Fibroblast of lung (primary cell): ENCODE measurements at regions not wholly inside any gene's neighbourhood (a gene's known extent, or its start where the extent isn't known, plus 50 kb on each side); places are given as distances from the start of the nearest gene placed in this dataset.
A peak's percentile ranks its signal among the peaks of the same experiment; 100 is the strongest.

Source experiments
- DNase-seq, 2 donors: peaks; one replicate each; pipeline versions ENCODE4 v3.0.0 to v3.0.0-alpha.2; 2010; ENCODE audit warnings: low read depth in 2 of 2
- H2AFZ ChIP-seq: 2 replicates; pipeline ENCODE4 v1.5.1; 2012; ENCODE audit warnings: low read length, control low read depth, inconsistent platforms
- H3K27ac ChIP-seq: 2 replicates; pipeline ENCODE4 v1.5.1; 2011; ENCODE audit warnings: low read length, control low read depth; ENCODE audit not compliant: insufficient read depth
- H3K27me3 ChIP-seq: 2 replicates; pipeline ENCODE4 v1.5.1; 2011; ENCODE audit warnings: mild to moderate bottlenecking, low read length; ENCODE audit not compliant: control insufficient read depth, insufficient read depth
- H3K36me3 ChIP-seq: 2 replicates; pipeline ENCODE4 v1.5.1; 2011; ENCODE audit warnings: low read length; ENCODE audit not compliant: control insufficient read depth, insufficient read depth
- H3K4me1 ChIP-seq: 2 replicates; pipeline ENCODE4 v1.5.1; 2011; ENCODE audit warnings: low read length; ENCODE audit not compliant: control insufficient read depth, insufficient read depth; ENCODE audit errors: extremely low read depth
- H3K4me2 ChIP-seq: 2 replicates; pipeline ENCODE4 v1.5.1; 2011; ENCODE audit warnings: low read length, control low read depth; ENCODE audit not compliant: insufficient read depth; ENCODE audit errors: extremely low read depth
- H3K4me3 ChIP-seq, 4 experiments: fragments of 200-600 bp in 1 of 4; sonication (generic) in 1 of 4; replicated peaks in 1 of 4; 2 replicates each; pipeline ENCODE4 v1.5.1; 2011 to 2016; ENCODE audit warnings: low read length in 4 of 4, low read depth in 3 of 4, mild to moderate bottlenecking in 3 of 4, control low read depth in 2 of 4, inconsistent platforms in 1 of 4, mixed read lengths in 1 of 4; ENCODE audit not compliant: insufficient read depth in 1 of 4; ENCODE audit errors: control extremely low read depth in 1 of 4
- H3K79me2 ChIP-seq: 2 replicates; pipeline ENCODE4 v1.5.1; 2012; ENCODE audit warnings: mild to moderate bottlenecking, low read length, inconsistent platforms; ENCODE audit not compliant: control insufficient read depth, insufficient read depth
- H3K9ac ChIP-seq: 2 replicates; pipeline ENCODE4 v1.5.1; 2011; ENCODE audit warnings: mild to moderate bottlenecking, low read length, control low read depth; ENCODE audit not compliant: insufficient read depth
- H3K9me3 ChIP-seq: 2 replicates; pipeline ENCODE4 v1.5.1; 2012; ENCODE audit warnings: low read depth, low read length; ENCODE audit not compliant: control insufficient read depth, insufficient read depth
- H4K20me1 ChIP-seq: 2 replicates; pipeline ENCODE4 v1.5.1; 2011; ENCODE audit warnings: low read length; ENCODE audit not compliant: control insufficient read depth, insufficient read depth; ENCODE audit errors: extremely low read depth
- CTCF ChIP-seq, 2 donors: IDR thresholded peaks in 1 of 2; conservative IDR thresholded peaks in 1 of 2; 1 replicate in 1 of 2; 2 replicates in 1 of 2; pipeline ENCODE4 v1.5.1; 2011 to 2012; ENCODE audit warnings: low read length in 2 of 2, control low read depth in 1 of 2, inconsistent platforms in 1 of 2, low read depth in 1 of 2, mild to moderate bottlenecking in 1 of 2
- EZH2 ChIP-seq: IDR thresholded peaks from 2 replicates; pipeline ENCODE4 v1.5.1; 2012; ENCODE audit warnings: low read length, control low read depth, mild to moderate bottlenecking; ENCODE audit errors: missing control alignments

- H3K79me2 ChIP-seq, result no peaks in the 10 kb centered on the region
- no peaks in the 10 kb centered on the region for H4K20me1 ChIP-seq
- H3K9ac ChIP-seq, result no peak overlapping the region
- no peaks in the 10 kb centered on the region for H3K27me3 ChIP-seq
- no peak overlapping the region for H3K4me3 ChIP-seq
- no peak overlapping the region for H3K27ac ChIP-seq
- no peaks in the 10 kb centered on the region for H3K9me3 ChIP-seq
- DNase-seq, result no peak
- TF ChIP-seq CTCF (conservative IDR thresholded peaks at IDR 0.05 in 1 of 2, IDR thresholded peaks at IDR 0.05 in 1 of 2; ENCODE audit: low read depth in 1 of 2, low read length in 2 of 2), result no peak
- no peak for TF ChIP-seq EZH2
- no peaks in the 10 kb centered on the region for H3K36me3 ChIP-seq
- H3K4me2 ChIP-seq, result no peak overlapping the region
- H2AFZ ChIP-seq, result no peak overlapping the region
- peaks cover 12% of the 10 kb centered on the region for H3K4me1 ChIP-seq
Measured at GRCh38 chrX:39900777-39901170, 197.0 kb downstream of the BCOR start.

GRCh38 chrX:39903343-39903742, 194.4 kb downstream of the BCOR start:
- H3K4me2 ChIP-seq, result no peak overlapping the region
- H2AFZ ChIP-seq, result no peak overlapping the region
- DNase-seq, result peak; percentile 37 to 84
- no peak overlapping the region for H3K27ac ChIP-seq
- TF ChIP-seq EZH2 (no peak), CTCF (conservative IDR thresholded peaks at IDR 0.05 in 1 of 2, IDR thresholded peaks at IDR 0.05 in 1 of 2; ENCODE audit: low read depth in 1 of 2, low read length in 2 of 2) (no peak)
- no peaks in the 10 kb centered on the region for H3K9me3 ChIP-seq
- peaks cover 8% of the 10 kb centered on the region for H3K4me1 ChIP-seq
- no peaks in the 10 kb centered on the region for H4K20me1 ChIP-seq
- H3K79me2 ChIP-seq, result no peaks in the 10 kb centered on the region
- H3K27me3 ChIP-seq, result no peaks in the 10 kb centered on the region
- no peaks in the 10 kb centered on the region for H3K36me3 ChIP-seq
- H3K9ac ChIP-seq, result no peak overlapping the region
- no peak overlapping the region for H3K4me3 ChIP-seq

- Histone ChIP-seq H3K27me3 (no peaks in the 10 kb centered on the region), H3K79me2 (no peaks in the 10 kb centered on the region), H2AFZ (no peak overlapping the region), H3K4me3 (no peak overlapping the region), H3K4me2 (no peak overlapping the region), H3K9me3 (no peaks in the 10 kb centered on the region), H3K4me1 (peaks cover 12% of the 10 kb centered on the region), H3K36me3 (no peaks in the 10 kb centered on the region), H4K20me1 (no peaks in the 10 kb centered on the region), H3K9ac (no peak overlapping the region), H3K27ac (no peak overlapping the region)
- TF ChIP-seq CTCF (conservative IDR thresholded peaks at IDR 0.05 in 1 of 2, IDR thresholded peaks at IDR 0.05 in 1 of 2; ENCODE audit: low read depth in 1 of 2, low read length in 2 of 2), result no peak
- no peak for TF ChIP-seq EZH2
- DNase-seq, result peak in 1 of 2 donors; percentile 69
Measured at GRCh38 chrX:39903937-39904336, 193.8 kb downstream of the BCOR start.
